Astrocyte of the spinal cord (primary cell): ENCODE measurements at regions not wholly inside any gene's neighbourhood (a gene's known extent, or its start where the extent isn't known, plus 50 kb on each side); places are given as distances from the start of the nearest gene placed in this dataset.
"Not testable (repeated sequence)": the region's sequence is repeated elsewhere in the genome, so short reads cannot be mapped to it uniquely, and the experiment has no call there.

Experiments used
- DNase-seq: peaks from one replicate; pipeline ENCODE4 v3.0.0; 2011; ENCODE audit warnings: low read depth, low spot score
- H3K4me3 ChIP-seq: 2 replicates; pipeline ENCODE4 v1.5.1; 2011; ENCODE audit warnings: low read depth, mild to moderate bottlenecking, low read length, moderate library complexity
- CTCF ChIP-seq: IDR thresholded peaks from 2 replicates; pipeline ENCODE4 v1.5.1; 2012; ENCODE audit warnings: low read depth, mild to moderate bottlenecking, low read length, inconsistent platforms
- in situ Hi-C: cut with HindIII; loops from 2 replicates; pipeline ENCODE4 v1.10.0; 2017; ENCODE audit warnings: low sequenced_read_pairs

GRCh38 chr1:182256931-182257330 lies 134.7 kb downstream of the GLUL start:
- in situ Hi-C loops = no loop called here
- TF ChIP-seq CTCF = no peak
- no peak for DNase-seq
- no peak overlapping the region for H3K4me3 ChIP-seq

GRCh38 chr1:182255494-182255893 lies 136.1 kb downstream of the GLUL start:
- DNase-seq = no peak
- in situ Hi-C loops = no loop called here
- no peak overlapping the region for H3K4me3 ChIP-seq
- no peak for TF ChIP-seq CTCF

GRCh38 chr1:182253319-182253860 lies 138.2 kb downstream of the GLUL start:
- no peak for DNase-seq
- in situ Hi-C loops = no loop called here
- no peak overlapping the region for H3K4me3 ChIP-seq
- TF ChIP-seq CTCF = no peak

- in situ Hi-C loops = no loop called here
These were observed 140.0 kb downstream of the GLUL start for GRCh38 chr1:182251561-182251960.

GRCh38 chr1:182249201-182249676 lies 142.4 kb downstream of the GLUL start:
- H3K4me3 ChIP-seq = no peak overlapping the region
- DNase-seq = no peak
- in situ Hi-C loops = no loop called here
- no peak for TF ChIP-seq CTCF

More at GRCh38 chr1:182251561-182251960, 140.0 kb downstream of the GLUL start:
- DNase-seq = no peak
- H3K4me3 ChIP-seq = no peak overlapping the region
- no peak for TF ChIP-seq CTCF

GRCh38 chr1:182248721-182249120 lies 142.9 kb downstream of the GLUL start:
- DNase-seq = no peak
- in situ Hi-C loops = no loop called here
- no peak for TF ChIP-seq CTCF
- no peak overlapping the region for H3K4me3 ChIP-seq

- H3K4me3 ChIP-seq, DNase-seq, in situ Hi-C loops: not testable (repeated sequence)
These were observed 143.8 kb downstream of the GLUL start for GRCh38 chr1:182247813-182248212.
